H9 (cell line): ENCODE measurements at regions not wholly inside any gene's neighbourhood (a gene's known extent, or its start where the extent isn't known, plus 50 kb on each side); places are given as distances from the start of the nearest gene placed in this dataset.

ENCODE experiments used
- DNase-seq: peaks from one replicate; pipeline ENCODE4 v3.0.0-alpha.2; 2017
- H2AFZ ChIP-seq: one replicate; pipeline ENCODE4 v1.6.1; 2013; ENCODE audit warnings: mild to moderate bottlenecking, low read length, control low read depth, moderate library complexity
- H2AK5ac ChIP-seq: 2 replicates; pipeline ENCODE4 v1.6.1; 2013; ENCODE audit warnings: low read length, control low read depth, mixed read lengths; ENCODE audit not compliant: insufficient read length
- H2BK120ac ChIP-seq: one replicate; pipeline ENCODE4 v1.6.1; 2013; ENCODE audit warnings: low read depth, mild to moderate bottlenecking, low read length, control low read depth, inconsistent platforms; ENCODE audit not compliant: poor library complexity, severe bottlenecking
- H2BK12ac ChIP-seq: 2 replicates; pipeline ENCODE4 v1.6.1; 2013; ENCODE audit warnings: low read length, control low read depth, mixed read lengths, low read depth; ENCODE audit not compliant: insufficient read length
- H2BK15ac ChIP-seq: 2 replicates; pipeline ENCODE4 v1.6.1; 2013; ENCODE audit warnings: low read depth, low read length, control low read depth
- H2BK20ac ChIP-seq: one replicate; pipeline ENCODE4 v1.6.1; 2013; ENCODE audit warnings: low read depth, mild to moderate bottlenecking, low read length, control low read depth, inconsistent platforms; ENCODE audit not compliant: poor library complexity, severe bottlenecking
- H2BK5ac ChIP-seq: 2 replicates; pipeline ENCODE4 v1.6.1; 2013; ENCODE audit warnings: low read length, control low read depth, mixed read lengths; ENCODE audit not compliant: insufficient read length
- H3K14ac ChIP-seq: 2 replicates; pipeline ENCODE4 v1.6.1; 2013; ENCODE audit warnings: low read length, control low read depth; ENCODE audit not compliant: insufficient read depth
- H3K18ac ChIP-seq: 2 replicates; pipeline ENCODE4 v1.6.1; 2013; ENCODE audit warnings: low read depth, mild to moderate bottlenecking, mixed read lengths, low read length, control low read depth; ENCODE audit not compliant: insufficient read length
- H3K23ac ChIP-seq: 2 replicates; pipeline ENCODE4 v1.6.1; 2013; ENCODE audit warnings: low read length, control low read depth, mixed read lengths, low read depth; ENCODE audit not compliant: insufficient read length
- H3K23me2 ChIP-seq: 2 replicates; pipeline ENCODE4 v1.6.1; 2013; ENCODE audit warnings: low read depth, mild to moderate bottlenecking, mixed read lengths, low read length, control low read depth; ENCODE audit not compliant: insufficient read length, poor library complexity, severe bottlenecking
- H3K27ac ChIP-seq: 2 replicates; pipeline ENCODE4 v1.5.1; 2013; ENCODE audit warnings: low read length, control low read depth, mixed read lengths, low read depth; ENCODE audit not compliant: insufficient read length
- H3K27me3 ChIP-seq: 2 replicates; pipeline ENCODE4 v1.6.1; 2013; ENCODE audit warnings: low read length, control low read depth, inconsistent platforms; ENCODE audit not compliant: insufficient read depth
- H3K4ac ChIP-seq: 2 replicates; pipeline ENCODE4 v1.6.1; 2013; ENCODE audit warnings: low read depth, mild to moderate bottlenecking, control low read depth, inconsistent platforms, low read length, moderate library complexity
- H3K4me1 ChIP-seq: 2 replicates; pipeline ENCODE4 v1.6.1; 2013; ENCODE audit warnings: low read length, control low read depth, inconsistent platforms; ENCODE audit not compliant: insufficient read depth
- H3K4me2 ChIP-seq: 2 replicates; pipeline ENCODE4 v1.6.1; 2013; ENCODE audit warnings: low read length, control low read depth, mixed read lengths; ENCODE audit not compliant: insufficient read length, insufficient read depth
- H3K56ac ChIP-seq: 2 replicates; pipeline ENCODE4 v1.6.1; 2013; ENCODE audit warnings: low read depth, mild to moderate bottlenecking, mixed read lengths, low read length, control low read depth; ENCODE audit not compliant: insufficient read length
- H3K79me1 ChIP-seq: 2 replicates; pipeline ENCODE4 v1.6.1; 2013; ENCODE audit warnings: low read depth, mild to moderate bottlenecking, moderate library complexity, low read length, control low read depth, inconsistent platforms; ENCODE audit not compliant: insufficient read depth, poor library complexity, severe bottlenecking
- H3K79me2 ChIP-seq: 2 replicates; pipeline ENCODE4 v1.6.1; 2013; ENCODE audit warnings: low read length, control low read depth, inconsistent platforms; ENCODE audit not compliant: insufficient read depth
- H3K9ac ChIP-seq: 2 replicates; pipeline ENCODE4 v1.6.1; 2013; ENCODE audit warnings: low read length, control low read depth, mixed read lengths; ENCODE audit not compliant: insufficient read length; ENCODE audit errors: extremely low read depth
- H3K9me3 ChIP-seq: one replicate; pipeline ENCODE4 v1.6.1; 2013; ENCODE audit warnings: low read depth, low read length, inconsistent platforms; ENCODE audit not compliant: control insufficient read depth
- H3T11ph ChIP-seq: one replicate; pipeline ENCODE4 v1.6.1; 2013; ENCODE audit warnings: mild to moderate bottlenecking, low read length, control low read depth, inconsistent platforms
- H4K20me1 ChIP-seq: one replicate; pipeline ENCODE4 v1.6.1; 2013; ENCODE audit not compliant: control insufficient read depth, insufficient read length, insufficient read depth
- H4K5ac ChIP-seq: 2 replicates; pipeline ENCODE4 v1.6.1; 2013; ENCODE audit warnings: low read depth, mild to moderate bottlenecking, mixed read lengths, low read length, control low read depth; ENCODE audit not compliant: insufficient read length
- H4K8ac ChIP-seq: replicated peaks from 2 replicates; pipeline ENCODE4 v1.6.1; 2013; ENCODE audit warnings: low read length, control low read depth, mixed read lengths, low read depth; ENCODE audit not compliant: insufficient read length
- H4K91ac ChIP-seq: 2 replicates; pipeline ENCODE4 v1.6.1; 2013; ENCODE audit warnings: low read depth, mild to moderate bottlenecking, moderate library complexity, mixed read lengths, low read length, control low read depth; ENCODE audit not compliant: insufficient read length
- H3K27ac Mint-ChIP-seq, 3 experiments: 2 replicates in 2 of 3; 3 replicates in 1 of 3; pipeline ENCODE4 v1.8.0; 2020 to 2021; ENCODE audit warnings: mixed read lengths in 3 of 3, mild to moderate bottlenecking in 1 of 3, moderate library complexity in 1 of 3
- H3K27me3 Mint-ChIP-seq: 2 replicates; pipeline ENCODE4 v1.8.0; 2021; ENCODE audit warnings: low read depth, mild to moderate bottlenecking, moderate library complexity, mixed read lengths
- H3K36me3 Mint-ChIP-seq, 3 experiments: 2 replicates in 2 of 3; 3 replicates in 1 of 3; pipeline ENCODE4 v1.8.0; 2020 to 2021; ENCODE audit warnings: low read depth in 3 of 3, mixed read lengths in 3 of 3; ENCODE audit not compliant: insufficient read depth in 1 of 3
- H3K4me1 Mint-ChIP-seq, 2 experiments: 2 replicates each; pipeline ENCODE4 v1.8.0; 2020; ENCODE audit warnings: mixed read lengths in 2 of 2
- H3K4me3 Mint-ChIP-seq, 2 experiments: 2 replicates in 1 of 2; 3 replicates in 1 of 2; pipeline ENCODE4 v1.8.0; 2020 to 2021; ENCODE audit warnings: mild to moderate bottlenecking in 2 of 2, mixed read lengths in 2 of 2, moderate library complexity in 1 of 2
- H3K9me3 Mint-ChIP-seq, 2 experiments: 2 replicates in 1 of 2; 3 replicates in 1 of 2; pipeline ENCODE4 v1.8.0; 2020; ENCODE audit warnings: mild to moderate bottlenecking in 2 of 2, mixed read lengths in 2 of 2, moderate library complexity in 1 of 2
- CTCF ChIP-seq: fragments of 200-600 bp; sonication (generic); conservative IDR thresholded peaks from 3 replicates; pipeline ENCODE4 v1.8.0; 2021; ENCODE audit warnings: antibody characterized with exemption, mild to moderate bottlenecking
- WGBS: extraction: QIAGEN DNeasy Blood & Tissue Kit; methylation state at CpG from one replicate; pipeline ENCODE4 v1.1.7; 2013; ENCODE audit warnings: missing lambda C conversion rate, low lambda C conversion rate, mixed read lengths; ENCODE audit not compliant: insufficient read length; ENCODE audit errors: extremely low coverage; 5-methylcytosine and 5-hydroxymethylcytosine counted together

GRCh38 chr1:239511875-239512274 is 125.5 kb downstream of the CHRM3 start:
- Histone ChIP-seq H3K23ac (no peak overlapping the region), H2AK5ac (no peak overlapping the region), H3K56ac (no peak overlapping the region), H3K79me1 (no peaks in the 10 kb centered on the region), H3K9ac (no peak overlapping the region), H2BK120ac (no peak overlapping the region), H2BK12ac (no peak overlapping the region), H3K4me2 (no peak overlapping the region), H2BK15ac (no peak overlapping the region), H4K8ac (no peak overlapping the region), H3K79me2 (no peaks in the 10 kb centered on the region), H3K4ac (no peak overlapping the region), H2AFZ (no peak overlapping the region), H3K9me3 (no peaks in the 10 kb centered on the region), H2BK20ac (no peak overlapping the region), H3K4me1 (no peaks in the 10 kb centered on the region; the same call in 1 of the 2 replicates), H3K27me3 (no peaks in the 10 kb centered on the region), H3K18ac (no peak overlapping the region), H4K20me1 (no peaks in the 10 kb centered on the region), H3K23me2 (no peaks in the 10 kb centered on the region), H2BK5ac (no peak overlapping the region), H3K27ac (no peak overlapping the region), H3T11ph (no peak overlapping the region), H4K91ac (no peak overlapping the region), H4K5ac (no peak overlapping the region), H3K14ac (no peak overlapping the region)
- Mint-ChIP-seq H3K36me3 (peaks cover 5 to 9% (median 6%) of the 10 kb centered on the region in 3 experiments; a peak in 6 of 7 replicates), H3K27ac (peak overlapping the region in 1 of 3 experiments; percentile 46; a peak in 2 of 7 replicates), H3K9me3 (peaks cover 8 to 9% of the 10 kb centered on the region in 2 experiments), H3K4me3 (no peak overlapping the region), H3K27me3 (no peaks in the 10 kb centered on the region), H3K4me1 (peaks cover 10 to 11% of the 10 kb centered on the region in 2 experiments)
- no peak for DNase-seq
- no peak for TF ChIP-seq CTCF
- no CpG with 5 or more reads among the region's 2 CpGs for WGBS
